H1 (cell line): ENCODE measurements at regions not wholly inside any gene's neighbourhood (a gene's known extent, or its start where the extent isn't known, plus 50 kb on each side); places are given as distances from the start of the nearest gene placed in this dataset.

ENCODE experiments used
- CTCF ChIA-PET: fragments of 300-600 bp; sonication (Branson Sonifier 250); formaldehyde crosslinking; loops from one replicate; lab custom pipeline; 2021; ENCODE audit not compliant: partially characterized antibody; lab: Charles Lee
- POLR2A ChIA-PET: fragments of 300-600 bp; sonication (Branson Sonifier 250); formaldehyde crosslinking; loops from one replicate; lab custom pipeline; 2021; ENCODE audit warnings: inconsistent platforms; ENCODE audit not compliant: partially characterized antibody; lab: Charles Lee
- DNase-seq, 2 experiments: peaks; one replicate each; pipeline versions ENCODE4 v3.0.0 to v3.0.0-alpha.2; 2010 to 2022; ENCODE audit warnings: low spot score in 2 of 2, low read depth in 1 of 2, mixed read lengths in 1 of 2
- FAIRE-seq: peaks from 2 replicates; lab custom pipeline; 2011; peaks lifted over from hg19 to GRCh38; lab: Jason Lieb, UNC
- H2AFZ ChIP-seq: 2 replicates; pipeline ENCODE4 v1.8.1; 2012; ENCODE audit warnings: low read length, inconsistent platforms
- H2AK5ac ChIP-seq: 2 replicates; pipeline ENCODE4 v1.6.1; 2013; ENCODE audit warnings: low read depth, low read length
- H2BK120ac ChIP-seq: replicated peaks from 2 replicates; pipeline ENCODE3; 2013; ENCODE audit warnings: low read depth, low read length, inconsistent platforms
- H2BK12ac ChIP-seq: 2 replicates; pipeline ENCODE4 v1.6.1; 2013; ENCODE audit warnings: low read depth, low read length
- H2BK15ac ChIP-seq: 2 replicates; pipeline ENCODE4 v1.6.1; 2013; ENCODE audit warnings: low read length
- H2BK20ac ChIP-seq: 2 replicates; pipeline ENCODE4 v1.6.1; 2013; ENCODE audit warnings: low read length
- H2BK5ac ChIP-seq: 2 replicates; pipeline ENCODE4 v1.6.1; 2013; ENCODE audit warnings: low read depth, low read length
- H3K14ac ChIP-seq: 2 replicates; pipeline ENCODE4 v1.6.1; 2013; ENCODE audit warnings: inconsistent platforms; ENCODE audit not compliant: insufficient read length
- H3K18ac ChIP-seq: 2 replicates; pipeline ENCODE4 v1.6.1; 2013; ENCODE audit warnings: low read length; ENCODE audit errors: extremely low read depth
- H3K23ac ChIP-seq: 2 replicates; pipeline ENCODE4 v1.6.1; 2013; ENCODE audit warnings: inconsistent platforms; ENCODE audit not compliant: insufficient read length
- H3K23me2 ChIP-seq: 2 replicates; pipeline ENCODE4 v1.6.1; 2013; ENCODE audit warnings: low read depth, low read length
- H3K27ac ChIP-seq: 2 replicates; pipeline ENCODE4 v1.6.1; 2011; ENCODE audit warnings: low read depth, low read length, inconsistent platforms
- H3K27me3 ChIP-seq, 4 experiments: replicated peaks in 1 of 4; 1 replicate in 1 of 4; 2 replicates in 3 of 4; pipeline versions ENCODE4 v1.6.1 to v1.8.1; 2011 to 2013; ENCODE audit warnings: low read length in 3 of 4, mild to moderate bottlenecking in 3 of 4, inconsistent platforms in 2 of 4, mixed read lengths in 2 of 4, moderate library complexity in 1 of 4; ENCODE audit not compliant: control insufficient read depth in 3 of 4, insufficient read depth in 3 of 4; ENCODE audit errors: extremely low read depth in 1 of 4
- H3K36me3 ChIP-seq, 4 experiments: 2 replicates each; pipeline versions ENCODE4 v1.6.1 to v1.8.1; 2011 to 2013; ENCODE audit warnings: mild to moderate bottlenecking in 4 of 4, low read length in 3 of 4, moderate library complexity in 2 of 4, control low read depth in 1 of 4, inconsistent platforms in 1 of 4; ENCODE audit not compliant: insufficient read depth in 4 of 4, control insufficient read depth in 2 of 4
- H3K4ac ChIP-seq: replicated peaks from 2 replicates; pipeline ENCODE3; 2013; ENCODE audit warnings: low read length, low read depth, mixed read lengths, inconsistent platforms; ENCODE audit not compliant: insufficient read length
- H3K4me1 ChIP-seq, 4 experiments: replicated peaks in 1 of 4; 1 replicate in 1 of 4; 2 replicates in 3 of 4; pipeline versions ENCODE4 v1.6.1 to v1.8.1; 2011 to 2013; ENCODE audit warnings: low read length in 3 of 4, inconsistent platforms in 2 of 4, mixed read lengths in 1 of 4; ENCODE audit not compliant: insufficient read depth in 4 of 4, control insufficient read depth in 3 of 4
- H3K4me2 ChIP-seq, 2 experiments: 2 replicates each; pipeline versions ENCODE4 v1.6.1 to v1.8.1; 2011 to 2013; ENCODE audit warnings: low read depth in 2 of 2, low read length in 2 of 2, control low read depth in 1 of 2, inconsistent platforms in 1 of 2, mild to moderate bottlenecking in 1 of 2; ENCODE audit not compliant: insufficient read depth in 1 of 2
- H3K4me3 ChIP-seq, 4 experiments: fragments of 200-600, 300-600 bp in 1 of 4; sonication (generic), shearing (Covaris generic), sonication (Bioruptor Twin) in 1 of 4; 2 replicates each; pipeline versions ENCODE4 v1.5.1 to v1.8.1; 2011 to 2016; ENCODE audit warnings: low read length in 4 of 4, low read depth in 3 of 4, control low read depth in 2 of 4, inconsistent platforms in 2 of 4, mild to moderate bottlenecking in 2 of 4, mixed read lengths in 1 of 4, moderate library complexity in 1 of 4; ENCODE audit not compliant: insufficient read depth in 2 of 4; ENCODE audit errors: extremely low read depth in 1 of 4
- H3K56ac ChIP-seq: replicated peaks from 2 replicates; pipeline ENCODE3; 2013; ENCODE audit warnings: low read depth, mild to moderate bottlenecking, mixed read lengths, low read length, inconsistent platforms; ENCODE audit not compliant: insufficient read length
- H3K79me1 ChIP-seq: 2 replicates; pipeline ENCODE4 v1.6.1; 2013; ENCODE audit warnings: low read depth, low read length, control low read depth
- H3K79me2 ChIP-seq, 2 experiments: 2 replicates each; pipeline versions ENCODE4 v1.6.1 to v1.8.1; 2012 to 2013; ENCODE audit warnings: low read length in 2 of 2, mild to moderate bottlenecking in 2 of 2, inconsistent platforms in 1 of 2; ENCODE audit not compliant: insufficient read depth in 2 of 2, control insufficient read depth in 1 of 2
- H3K9ac ChIP-seq, 4 experiments: replicated peaks in 1 of 4; 1 replicate in 1 of 4; 2 replicates in 3 of 4; pipeline versions ENCODE4 v1.6.1 to v1.8.1; 2011 to 2013; ENCODE audit warnings: low read depth in 3 of 4, low read length in 3 of 4, control low read depth in 2 of 4, mild to moderate bottlenecking in 2 of 4, moderate library complexity in 2 of 4, inconsistent platforms in 1 of 4; ENCODE audit errors: extremely low read depth in 1 of 4
- H3K9me3 ChIP-seq, 2 experiments: 2 replicates each; pipeline versions ENCODE4 v1.6.1 to v1.8.1; 2012 to 2013; ENCODE audit warnings: mild to moderate bottlenecking in 2 of 2, moderate library complexity in 2 of 2, control low read depth in 1 of 2, inconsistent platforms in 1 of 2, low read depth in 1 of 2, low read length in 1 of 2, mixed read lengths in 1 of 2; ENCODE audit not compliant: insufficient read depth in 2 of 2
- H4K20me1 ChIP-seq, 2 experiments: replicated peaks in 1 of 2; 2 replicates each; pipeline versions ENCODE3 to v1.8.1; 2011 to 2013; ENCODE audit warnings: inconsistent platforms in 2 of 2, low read length in 2 of 2, mild to moderate bottlenecking in 1 of 2; ENCODE audit not compliant: insufficient read depth in 2 of 2, control insufficient read depth in 1 of 2
- H4K5ac ChIP-seq: 2 replicates; pipeline ENCODE4 v1.6.1; 2013; ENCODE audit warnings: low read length, low read depth, mixed read lengths, inconsistent platforms; ENCODE audit not compliant: insufficient read length
- H4K8ac ChIP-seq: 2 replicates; pipeline ENCODE4 v1.8.0; 2013; ENCODE audit warnings: mild to moderate bottlenecking, moderate library complexity, low read length, inconsistent platforms; ENCODE audit not compliant: insufficient read depth; ENCODE audit errors: extremely low read depth
- H4K91ac ChIP-seq: replicated peaks from 2 replicates; pipeline ENCODE3; 2013; ENCODE audit warnings: low read length, mixed read lengths, inconsistent platforms; ENCODE audit not compliant: insufficient read length
- TBP ChIP-seq: IDR thresholded peaks from 2 replicates; pipeline ENCODE4 v1.6.1; 2011; ENCODE audit warnings: low read depth, low read length, improper control_type of control experiment
- WGBS, 2 experiments: shearing (Covaris generic) in 1 of 2; methylation state at CpG; one replicate each; pipeline versions ENCODE4 v1.1.6 to v1.1.7; 2013 to 2015; ENCODE audit warnings: low lambda C conversion rate in 2 of 2, mixed read lengths in 2 of 2, inconsistent platforms in 1 of 2, low coverage in 1 of 2, missing lambda C conversion rate in 1 of 2; ENCODE audit not compliant: insufficient replicate concordance in 2 of 2, insufficient coverage in 1 of 2, insufficient read length in 1 of 2; ENCODE audit errors: extremely low coverage in 1 of 2, missing lambda C conversion rate in 1 of 2; 5-methylcytosine and 5-hydroxymethylcytosine counted together

DNA sequence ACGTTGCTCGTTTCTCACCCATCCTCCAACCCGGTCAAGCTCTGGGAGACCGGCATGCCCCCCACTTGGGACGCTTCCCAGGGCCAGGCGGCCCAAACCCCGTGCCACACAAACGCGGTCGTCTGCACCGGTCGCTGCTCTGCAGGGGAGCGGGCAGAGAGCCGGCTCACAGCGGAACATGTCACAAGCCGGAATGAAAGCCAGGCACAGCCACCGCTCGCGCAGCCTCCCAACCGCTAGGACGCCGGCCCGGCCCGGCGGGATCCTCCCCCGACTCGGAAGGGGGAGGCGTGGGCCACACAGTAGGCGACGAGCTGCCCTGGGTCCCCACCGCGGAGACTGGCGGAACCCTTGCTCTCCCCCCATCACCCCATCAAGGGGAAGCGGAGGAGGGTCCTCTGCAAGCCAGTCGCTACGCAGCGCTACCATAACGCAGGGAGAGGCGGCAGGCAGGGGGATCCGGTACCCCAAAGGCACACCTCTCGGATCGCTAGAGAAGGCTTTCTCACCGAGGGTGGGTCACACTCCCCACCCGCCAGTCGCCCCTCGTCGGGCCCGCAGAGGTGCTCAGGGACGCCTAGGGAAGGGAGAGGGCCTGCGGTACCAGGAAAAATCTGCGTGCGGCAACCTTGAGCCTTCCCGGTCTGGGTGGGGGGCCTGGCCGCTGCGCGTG lies 768.4 kb upstream of the DEFB115 start:
- Histone ChIP-seq H3K23ac (no peak overlapping the region), H3K27ac (no peak overlapping the region), H3K14ac (no peak overlapping the region)
- TF ChIP-seq TBP = no peak

More for the DNA sequence above, 768.4 kb upstream of the DEFB115 start:
- peak overlapping the region in 1 of 2 experiments; percentile 39; a peak in 1 of 4 replicates for H3K4me2 ChIP-seq
- peaks cover 0 to 16% (median 0%) of the 10 kb centered on the region in 4 experiments; a peak in 1 of 8 replicates for H3K36me3 ChIP-seq
- FAIRE-seq (no peak), DNase-seq (peak in 1 of 2 experiments; percentile 29)
- CTCF ChIA-PET = no interaction called here
- 97% methylated on average over 17 of the region's 56 CpGs; no CpG with 5 or more reads in 1 of the 2 experiments for WGBS, 2 experiments
- H2AFZ ChIP-seq = no peak overlapping the region
- no peak overlapping the region for H3K9ac ChIP-seq
- no peaks in the 10 kb centered on the region for H3K23me2 ChIP-seq
- no peak overlapping the region for H4K91ac ChIP-seq
- no peak overlapping the region for H2BK120ac ChIP-seq
- peak overlapping the region in 1 of 4 experiments; percentile 18; a peak in 1 of 8 replicates for H3K4me3 ChIP-seq
- no peaks in the 10 kb centered on the region for H3K79me1 ChIP-seq
- no peak overlapping the region for H4K8ac ChIP-seq
- no peak overlapping the region for H2BK20ac ChIP-seq
- H3K4ac ChIP-seq = no peak overlapping the region
- H2BK5ac ChIP-seq = no peak overlapping the region
- no peak overlapping the region for H2AK5ac ChIP-seq
- H3K9me3 ChIP-seq = peaks cover 15 to 72% of the 10 kb centered on the region in 2 experiments; a peak in 3 of 4 replicates
- H3K4me1 ChIP-seq = no peaks in the 10 kb centered on the region
- H4K20me1 ChIP-seq = no peaks in the 10 kb centered on the region
- H4K5ac ChIP-seq = no peak overlapping the region
- H3K18ac ChIP-seq = no peak overlapping the region
- H3K27me3 ChIP-seq = no peaks in the 10 kb centered on the region
- H3K56ac ChIP-seq = no peak overlapping the region
- POLR2A ChIA-PET = no interaction called here
- no peak overlapping the region for H2BK15ac ChIP-seq
- no peaks in the 10 kb centered on the region for H3K79me2 ChIP-seq
- no peak overlapping the region for H2BK12ac ChIP-seq
